ENCODE measurements at regions not wholly inside any gene's neighbourhood (a gene's known extent, or its start where the extent isn't known, plus 50 kb on each side); places are given as distances from the start of the nearest gene placed in this dataset.
A peak's percentile ranks its signal among the peaks of the same experiment; 100 is the strongest.

GRCh38 chrX:15160558-15161095 is 109.3 kb downstream of the ASB9 start:
- TF ChIP-seq CTCF (IDR thresholded peaks at IDR 0.05; ENCODE audit: borderline replicate concordance, extremely low read depth, insufficient read depth) = no peak
- H3K36me3 ChIP-seq (ENCODE audit: control insufficient read depth in 2 of 3, insufficient read depth in 3 of 3, low read length in 3 of 3) = no peaks in the 10 kb centered on the region
- FAIRE-seq = peak; percentile 85
- no peaks in the 10 kb centered on the region for H3K4me1 ChIP-seq (ENCODE audit: control insufficient read depth in 2 of 3, insufficient read depth in 2 of 3, low read depth in 1 of 3, low read length in 3 of 3)
- H3K9ac ChIP-seq (ENCODE audit: low read length in 3 of 3) = no peak overlapping the region
- peaks cover 2% of the 10 kb centered on the region for H3K27me3 ChIP-seq (ENCODE audit: control insufficient read depth, insufficient read depth, low read length)
- no peak overlapping the region for H3K27ac ChIP-seq (ENCODE audit: low read depth in 2 of 2, low read length in 2 of 2)
- intact Hi-C loops (cut with DNase I) = no loop called here
- H3K4me3 ChIP-seq (ENCODE audit: low read length in 3 of 3) = no peak overlapping the region
- no peaks in the 10 kb centered on the region for H3K9me3 ChIP-seq (ENCODE audit: control insufficient read depth in 2 of 3, insufficient read depth in 1 of 3, low read length in 3 of 3)
- no peak for DNase-seq

- peaks cover 2% of the 10 kb centered on the region for H3K27me3 ChIP-seq (ENCODE audit: control insufficient read depth, insufficient read depth, low read length)
- H3K4me3 ChIP-seq (ENCODE audit: low read length in 3 of 3) = no peak overlapping the region
- no peaks in the 10 kb centered on the region for H3K36me3 ChIP-seq (ENCODE audit: control insufficient read depth in 2 of 3, insufficient read depth in 3 of 3, low read length in 3 of 3)
- no peak for TF ChIP-seq CTCF (IDR thresholded peaks at IDR 0.05; ENCODE audit: borderline replicate concordance, extremely low read depth, insufficient read depth)
- DNase-seq (no peak), FAIRE-seq (no peak)
- H3K9me3 ChIP-seq (ENCODE audit: control insufficient read depth in 2 of 3, insufficient read depth in 1 of 3, low read length in 3 of 3) = no peaks in the 10 kb centered on the region
- H3K9ac ChIP-seq (ENCODE audit: low read length in 3 of 3) = no peak overlapping the region
- intact Hi-C loops (cut with DNase I) = no loop called here
- H3K4me1 ChIP-seq (ENCODE audit: control insufficient read depth in 2 of 3, insufficient read depth in 2 of 3, low read depth in 1 of 3, low read length in 3 of 3) = no peaks in the 10 kb centered on the region
- no peak overlapping the region for H3K27ac ChIP-seq (ENCODE audit: low read depth in 2 of 2, low read length in 2 of 2)
Measured at GRCh38 chrX:15158736-15159406, 111.0 kb downstream of the ASB9 start.

- TF ChIP-seq CTCF (IDR thresholded peaks at IDR 0.05; ENCODE audit: borderline replicate concordance, extremely low read depth, insufficient read depth) = no peak
- Histone ChIP-seq H3K27me3 (ENCODE audit: control insufficient read depth, insufficient read depth, low read length) (peaks cover 2% of the 10 kb centered on the region), H3K27ac (ENCODE audit: low read depth in 2 of 2, low read length in 2 of 2) (no peak overlapping the region), H3K4me3 (ENCODE audit: low read length in 3 of 3) (no peak overlapping the region), H3K4me1 (ENCODE audit: control insufficient read depth in 2 of 3, insufficient read depth in 2 of 3, low read depth in 1 of 3, low read length in 3 of 3) (no peaks in the 10 kb centered on the region), H3K9ac (ENCODE audit: low read length in 3 of 3) (no peak overlapping the region), H3K9me3 (ENCODE audit: control insufficient read depth in 2 of 3, insufficient read depth in 1 of 3, low read length in 3 of 3) (no peaks in the 10 kb centered on the region), H3K36me3 (ENCODE audit: control insufficient read depth in 2 of 3, insufficient read depth in 3 of 3, low read length in 3 of 3) (no peaks in the 10 kb centered on the region)
- intact Hi-C loops (cut with DNase I) = no loop called here
- FAIRE-seq = no peak
- DNase-seq = no peak
Measured at GRCh38 chrX:15158350-15158735, 111.5 kb downstream of the ASB9 start.

All from kidney (tissue), 13 donors.